HCT116 (cell line): ENCODE measurements at regions not wholly inside any gene's neighbourhood (a gene's known extent, or its start where the extent isn't known, plus 50 kb on each side); places are given as distances from the start of the nearest gene placed in this dataset.
"Not testable (repeated sequence)": the region's sequence is repeated elsewhere in the genome, so short reads cannot be mapped to it uniquely, and the experiment has no call there.

Experiments
- ATAC-seq: fragments of 200-7000 bp; cut with Tn5 transposase; 2 replicates; pipeline ENCODE4 v1.9.1; 2020; ENCODE audit warnings: mild to moderate bottlenecking, moderate library complexity
- BruUV-seq: library from RNA; stranded (reverse); fragments of 400-500 nt; replicated peaks from 2 replicates; lab custom pipeline; 2021; lab: Mats Ljungman, UMichigan
- CTCF ChIA-PET: fragments of 300-600 bp; sonication (Branson Sonifier 250); formaldehyde crosslinking; loops from one replicate; lab custom pipeline; 2021; ENCODE audit warnings: antibody characterized with exemption; lab: Charles Lee
- POLR2A ChIA-PET: fragments of 300-600, 350-600 bp; sonication (Branson Sonifier 250); formaldehyde crosslinking; loops from one replicate; lab custom pipeline; 2021; ENCODE audit warnings: antibody characterized with exemption; lab: Charles Lee
- RAD21 ChIA-PET, 2 experiments: fragments of 300-600 bp; sonication (Branson Sonifier 250); formaldehyde crosslinking; loops; one replicate each; lab custom pipeline; 2023; ENCODE audit warnings: low total read pairs in 2 of 2; ENCODE audit not compliant: uncharacterized antibody in 2 of 2, unreplicated experiment in 2 of 2, low non-redundant PET in 1 of 2; lab: Charles Lee
- DNase-seq: peaks from one replicate; pipeline ENCODE4 v3.0.0-alpha.2; 2010; ENCODE audit warnings: low read depth, low spot score
- H2AFZ ChIP-seq: fragments of 200-600 bp; shearing (Covaris generic), sonication (generic); 2 replicates; pipeline ENCODE4 v1.6.1; 2017; ENCODE audit warnings: low read depth, mixed run types, mixed read lengths, antibody characterized with exemption, low read length; ENCODE audit not compliant: poor library complexity, severe bottlenecking
- H3K27ac ChIP-seq: 2 replicates; pipeline ENCODE4 v1.5.1; 2012; ENCODE audit warnings: low read depth, low read length
- H3K27me3 ChIP-seq: fragments of 200-600 bp; sonication (generic); 2 replicates; pipeline ENCODE4 v1.6.1; 2016; ENCODE audit warnings: mixed run types, low read length, mixed read lengths; ENCODE audit not compliant: insufficient read depth
- H3K36me3 ChIP-seq, 2 experiments: fragments of 200-500 bp in 1 of 2; fragments of 200-600 bp in 1 of 2; sonication (Bioruptor generic) in 1 of 2; sonication (generic) in 1 of 2; 2 replicates each; pipeline versions ENCODE4 v1.5.1 to v1.6.1; 2014 to 2016; ENCODE audit warnings: low read length in 2 of 2, inconsistent platforms in 1 of 2, mixed read lengths in 1 of 2, mixed run types in 1 of 2; ENCODE audit not compliant: insufficient read depth in 2 of 2, control insufficient read depth in 1 of 2
- H3K4me1 ChIP-seq, 2 experiments: fragments of 200-600 bp in 1 of 2; sonication (generic) in 1 of 2; 2 replicates each; pipeline versions ENCODE4 v1.5.1 to v1.6.1; 2012 to 2017; ENCODE audit warnings: low read length in 2 of 2, inconsistent platforms in 1 of 2, mild to moderate bottlenecking in 1 of 2, mixed read lengths in 1 of 2, mixed run types in 1 of 2, moderate library complexity in 1 of 2; ENCODE audit not compliant: insufficient read depth in 2 of 2, control insufficient read depth in 1 of 2
- H3K4me2 ChIP-seq: fragments of 200-600 bp; sonication (generic); 2 replicates; pipeline ENCODE4 v1.6.1; 2017; ENCODE audit warnings: mixed run types, low read length, mixed read lengths
- H3K4me3 ChIP-seq, 2 experiments: fragments of 200-600 bp in 1 of 2; sonication (generic) in 1 of 2; replicated peaks in 1 of 2; 2 replicates each; pipeline ENCODE4 v1.5.1; 2011 to 2016; ENCODE audit warnings: low read length in 2 of 2, control low read depth in 1 of 2, low read depth in 1 of 2, mild to moderate bottlenecking in 1 of 2, mixed read lengths in 1 of 2, mixed run types in 1 of 2
- H3K79me2 ChIP-seq: fragments of 200-600 bp; sonication (generic); 2 replicates; pipeline ENCODE4 v1.6.1; 2017; ENCODE audit warnings: mild to moderate bottlenecking, mixed run types, low read length, moderate library complexity, mixed read lengths; ENCODE audit not compliant: insufficient read depth
- H3K9ac ChIP-seq: fragments of 200-600 bp; sonication (generic); 2 replicates; pipeline ENCODE4 v1.6.1; 2016; ENCODE audit warnings: low read length, mixed read lengths
- H3K9me2 ChIP-seq: fragments of 200-600 bp; sonication (generic), shearing (Covaris generic); 2 replicates; pipeline ENCODE4 v1.6.1; 2017; ENCODE audit warnings: mixed run types, mild to moderate bottlenecking, moderate library complexity; ENCODE audit not compliant: insufficient read depth
- H3K9me3 ChIP-seq, 2 experiments: fragments of 200-500 bp in 1 of 2; fragments of 200-600 bp in 1 of 2; sonication (Bioruptor generic) in 1 of 2; sonication (generic) in 1 of 2; 2 replicates each; pipeline ENCODE4 v1.6.1; 2014 to 2017; ENCODE audit warnings: low read length in 2 of 2, mixed read lengths in 2 of 2, inconsistent platforms in 1 of 2, low read depth in 1 of 2, mild to moderate bottlenecking in 1 of 2, mixed run types in 1 of 2, moderate library complexity in 1 of 2; ENCODE audit not compliant: control insufficient read depth in 1 of 2, insufficient read depth in 1 of 2
- H4K20me1 ChIP-seq: fragments of 200-600 bp; sonication (generic), shearing (Covaris generic); 2 replicates; pipeline ENCODE4 v1.6.1; 2017; ENCODE audit warnings: mixed run types, mild to moderate bottlenecking, moderate library complexity; ENCODE audit not compliant: insufficient read depth
- intact Hi-C: fragments of 100-400 bp; cut with micrococcal nuclease; formaldehyde crosslinking; loops from 2 replicates; pipeline ENCODE4 v1.10.0; 2022

- BruUV-seq, H3K79me2 ChIP-seq, H3K9ac ChIP-seq, CTCF ChIA-PET, ATAC-seq, RAD21 ChIA-PET, H2AFZ ChIP-seq, H3K9me2 ChIP-seq, POLR2A ChIA-PET, intact Hi-C loops, H3K27ac ChIP-seq, H3K4me1 ChIP-seq, H4K20me1 ChIP-seq, H3K27me3 ChIP-seq, DNase-seq, H3K4me3 ChIP-seq, H3K36me3 ChIP-seq, H3K4me2 ChIP-seq: not testable (repeated sequence)
- peaks cover 8 to 16% of the 10 kb centered on the region in 2 experiments; a peak in 2 of 4 replicates for H3K9me3 ChIP-seq
Observed at GRCh38 chr2:91422102-91422501, 2730.6 kb downstream of the RPIA start.

GRCh38 chr2:91427148-91427547, 2735.7 kb downstream of the RPIA start:
- DNase-seq, H3K79me2 ChIP-seq, H3K4me3 ChIP-seq, H3K9me3 ChIP-seq, H3K27me3 ChIP-seq, H3K4me2 ChIP-seq, H3K9me2 ChIP-seq, H4K20me1 ChIP-seq, H2AFZ ChIP-seq, H3K36me3 ChIP-seq, POLR2A ChIA-PET, H3K4me1 ChIP-seq, H3K9ac ChIP-seq, intact Hi-C loops, ATAC-seq, BruUV-seq, RAD21 ChIA-PET, CTCF ChIA-PET, H3K27ac ChIP-seq: not testable (repeated sequence)

- H3K9me3 ChIP-seq, H3K79me2 ChIP-seq, RAD21 ChIA-PET, H2AFZ ChIP-seq, BruUV-seq, H3K4me3 ChIP-seq, H3K4me1 ChIP-seq, H3K9me2 ChIP-seq, CTCF ChIA-PET, H3K27me3 ChIP-seq, DNase-seq, ATAC-seq, H3K4me2 ChIP-seq, H3K36me3 ChIP-seq, H3K27ac ChIP-seq, POLR2A ChIA-PET, intact Hi-C loops, H4K20me1 ChIP-seq, H3K9ac ChIP-seq: not testable (repeated sequence)
Observed at GRCh38 chr2:91441932-91442245, 2750.4 kb downstream of the RPIA start.
